NCI-H2196 (cell line): ENCODE measurements at regions not wholly inside any gene's neighbourhood (a gene's known extent, or its start where the extent isn't known, plus 50 kb on each side); places are given as distances from the start of the nearest gene placed in this dataset.

Source experiments
- DNase-seq: peaks from one replicate; lab custom pipeline; 2025; ENCODE audit not compliant: unreplicated experiment; lab: John Stamatoyannopoulos, UW

GRCh38 chr7:115478426-115478825, 552.1 kb downstream of the TFEC start:
- no peak for DNase-seq

GRCh38 chr7:115477193-115477651, 553.3 kb downstream of the TFEC start:
- DNase-seq = no peak

DNA sequence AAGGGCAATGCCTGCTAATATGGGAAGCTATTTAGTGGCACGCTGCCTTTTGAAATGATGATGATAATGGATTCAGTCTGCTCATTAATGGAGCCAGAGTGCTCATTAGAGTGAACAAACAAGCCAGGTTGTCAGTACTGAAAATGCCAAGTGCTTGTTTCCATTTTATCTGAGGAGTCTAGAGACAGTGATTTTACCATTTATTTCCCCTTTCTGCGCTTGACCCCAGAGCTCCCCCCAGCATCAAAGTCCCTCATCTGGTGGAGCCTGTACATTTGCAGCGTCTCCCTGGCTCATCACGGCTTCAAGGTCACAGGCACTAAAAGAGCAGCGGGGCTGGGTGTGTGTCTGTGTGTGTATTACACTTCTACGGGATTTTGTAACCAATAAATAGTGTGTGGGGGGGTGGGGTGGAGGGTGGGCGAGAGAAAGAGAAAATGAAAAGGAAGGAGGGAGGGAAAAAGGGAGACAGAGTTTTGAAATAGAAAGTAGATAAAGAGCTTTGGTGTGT, 553.8 kb downstream of the TFEC start:
- no peak for DNase-seq

- DNase-seq = no peak
These were observed 554.0 kb downstream of the MDFIC start for GRCh38 chr7:115475761-115476385.

DNA sequence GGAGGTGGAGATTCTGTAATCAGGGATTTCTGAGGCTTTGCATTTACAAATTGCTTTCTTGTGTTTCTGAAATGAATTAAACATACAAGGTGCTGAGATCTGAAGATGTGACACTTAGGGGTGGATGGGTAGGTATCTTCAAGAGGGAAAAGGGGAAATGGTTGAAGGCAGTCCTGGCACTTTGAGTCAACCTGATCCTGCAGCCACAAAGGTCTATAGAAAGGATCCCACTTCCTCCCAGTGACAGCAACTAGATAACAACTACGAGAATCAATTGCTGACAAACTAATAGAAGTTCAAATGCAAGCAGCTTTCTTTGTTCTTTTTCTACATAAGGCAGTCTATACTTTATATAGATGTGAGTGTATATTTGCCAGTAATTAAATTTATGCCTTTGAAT, 553.3 kb downstream of the MDFIC start:
- DNase-seq = no peak

GRCh38 chr7:115474137-115474536, 552.2 kb downstream of the MDFIC start:
- DNase-seq = no peak

DNA sequence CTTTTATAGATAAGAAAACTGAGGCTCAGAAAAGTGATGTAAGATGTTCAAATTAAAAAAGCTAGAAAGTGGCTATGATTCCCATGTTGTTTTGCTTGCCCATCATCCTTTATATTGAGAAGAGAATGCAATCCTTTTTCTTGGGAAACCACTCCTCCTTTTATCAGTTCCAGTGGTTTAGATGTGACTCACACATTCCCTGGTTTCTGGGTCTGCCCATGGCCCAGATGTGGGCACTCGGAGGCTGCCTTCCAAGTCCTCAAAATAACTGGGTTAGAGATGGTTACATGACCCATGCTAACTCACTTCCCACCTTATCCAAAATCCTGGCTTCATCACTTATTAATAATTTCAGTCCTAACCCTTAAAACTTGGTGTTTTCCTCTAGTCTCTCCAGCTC, 550.0 kb downstream of the MDFIC start:
- DNase-seq = no peak

DNA sequence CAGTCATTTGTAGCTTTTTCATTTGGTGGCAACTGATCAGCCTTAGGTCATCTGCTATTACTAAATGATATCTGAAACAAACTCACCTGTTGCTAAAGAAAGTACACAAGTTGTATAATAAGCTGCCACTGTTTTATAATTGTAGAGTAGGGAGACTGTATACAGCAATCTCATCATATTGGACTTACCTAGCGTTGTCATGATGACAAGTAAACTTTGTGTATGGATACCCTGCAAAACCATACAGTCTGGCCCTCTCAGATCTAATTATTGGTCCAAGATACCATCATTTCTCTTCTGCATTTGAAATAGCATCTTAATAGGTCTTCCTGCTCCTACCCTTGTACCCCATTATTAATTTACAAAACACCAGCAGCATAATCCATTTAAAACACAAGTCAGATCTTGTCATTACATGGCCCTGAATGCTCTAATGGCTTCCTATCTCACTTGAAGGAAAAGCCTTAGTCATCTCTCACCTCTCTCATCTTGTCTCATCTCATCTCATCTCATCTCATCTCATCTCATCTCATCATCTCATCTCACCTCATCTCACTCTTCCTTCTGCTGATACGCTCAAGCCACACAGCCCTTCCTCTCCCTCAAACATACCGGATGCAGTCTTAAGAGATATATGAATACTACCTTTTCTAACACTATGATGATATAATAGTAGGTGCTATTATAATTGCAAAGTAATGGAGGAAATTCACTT, 540.6 kb downstream of the MDFIC start:
- DNase-seq = no peak

DNA sequence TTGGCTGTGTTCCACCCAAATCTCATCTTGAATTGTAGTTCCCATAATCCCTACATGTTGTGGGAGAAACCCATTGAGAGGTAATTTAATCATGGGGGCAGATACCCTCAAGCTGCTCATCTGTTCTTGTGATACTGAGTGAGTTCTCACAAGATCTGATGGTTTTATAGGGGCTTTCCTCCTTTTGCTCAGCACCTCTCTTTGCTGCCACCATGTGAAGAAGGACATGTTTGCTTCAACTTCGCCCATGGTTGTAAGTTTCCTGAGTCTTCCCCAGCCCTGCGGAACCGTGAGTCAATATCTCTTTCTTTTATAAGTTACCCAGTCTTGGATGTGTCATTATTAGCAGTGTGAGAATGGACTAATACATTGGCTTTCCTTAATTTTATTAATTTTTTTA, 527.8 kb downstream of the MDFIC start:
- DNase-seq = no peak

DNA sequence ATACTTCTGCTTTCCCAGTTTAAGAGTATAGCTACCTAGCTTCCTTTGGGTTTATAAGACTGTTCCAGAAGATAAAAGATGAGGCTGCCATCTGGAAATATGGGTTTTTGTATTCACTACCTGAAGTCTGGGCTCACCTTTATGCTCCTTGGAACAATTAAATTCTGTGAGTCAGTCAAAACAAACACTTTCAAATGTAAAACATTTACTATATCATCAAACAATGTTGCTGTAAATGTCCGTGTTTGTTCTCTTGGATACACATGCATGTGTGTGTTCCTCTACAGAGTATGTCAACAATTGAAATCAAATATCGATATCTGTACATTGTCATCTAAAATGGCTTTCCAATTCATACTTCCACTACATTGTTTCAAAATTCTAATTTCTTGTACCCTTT, 525.6 kb downstream of the MDFIC start:
- DNase-seq = no peak

DNA sequence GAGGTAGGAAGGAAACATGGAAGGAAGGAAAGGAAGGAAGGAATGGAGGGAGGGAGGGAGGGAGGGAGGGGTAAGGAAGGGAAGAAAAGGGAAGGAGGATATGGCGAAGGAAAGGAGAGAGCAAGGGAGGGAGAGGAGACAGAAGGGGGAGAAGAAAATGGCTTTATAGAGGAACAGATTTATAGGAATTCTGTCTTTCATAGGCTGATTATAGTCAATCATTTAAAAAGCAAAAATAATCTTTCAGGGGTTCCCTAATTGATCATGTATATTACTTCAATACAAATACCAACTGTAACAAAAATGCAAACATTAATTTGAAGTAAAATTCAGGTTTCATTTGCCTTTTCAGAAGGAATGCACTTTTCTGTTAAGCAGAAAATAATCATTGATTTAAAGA, 519.1 kb downstream of the MDFIC start:
- no peak for DNase-seq

GRCh38 chr7:115435178-115435577, 513.3 kb downstream of the MDFIC start:
- no peak for DNase-seq

DNA sequence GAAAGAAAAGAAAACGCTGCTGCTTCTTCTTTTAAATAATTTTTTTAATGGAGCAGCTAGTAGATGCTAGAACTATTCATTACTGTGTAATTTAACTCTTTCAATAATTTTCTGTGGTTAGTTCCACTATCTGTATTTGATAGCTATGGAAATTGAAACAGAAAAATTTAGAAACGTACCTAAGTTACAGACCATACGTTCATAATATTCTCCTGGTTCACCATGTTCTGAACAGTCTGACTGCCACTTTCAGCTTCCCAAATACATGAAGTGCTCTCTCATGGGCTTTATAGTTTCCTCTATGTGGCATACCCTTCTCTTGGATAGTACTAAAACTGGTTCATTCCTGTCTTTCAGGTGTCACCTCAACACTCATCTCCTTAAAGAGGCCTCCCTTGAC, 508.0 kb downstream of the MDFIC start:
- DNase-seq = no peak

- no peak for DNase-seq
These were observed 495.8 kb downstream of the MDFIC start for GRCh38 chr7:115417662-115418061.

GRCh38 chr7:115410972-115411686, 489.2 kb downstream of the MDFIC start:
- DNase-seq = no peak

- DNase-seq = no peak
These were observed 488.5 kb downstream of the MDFIC start for GRCh38 chr7:115410434-115410820.

- DNase-seq = no peak
These were observed 488.0 kb downstream of the MDFIC start for GRCh38 chr7:115409682-115410433.

GRCh38 chr7:115406219-115406618, 484.3 kb downstream of the MDFIC start:
- DNase-seq = no peak

GRCh38 chr7:115387137-115387536, 465.2 kb downstream of the MDFIC start:
- no peak for DNase-seq

GRCh38 chr7:115379321-115379720, 457.4 kb downstream of the MDFIC start:
- DNase-seq = no peak

- DNase-seq = no peak
These were observed 447.1 kb downstream of the MDFIC start for GRCh38 chr7:115368998-115369397.
